ENCODE measurements at regions not wholly inside any gene's neighbourhood (a gene's known extent, or its start where the extent isn't known, plus 50 kb on each side); places are given as distances from the start of the nearest gene placed in this dataset.
"Not testable (repeated sequence)": the region's sequence is repeated elsewhere in the genome, so short reads cannot be mapped to it uniquely, and the experiment has no call there.

DNA sequence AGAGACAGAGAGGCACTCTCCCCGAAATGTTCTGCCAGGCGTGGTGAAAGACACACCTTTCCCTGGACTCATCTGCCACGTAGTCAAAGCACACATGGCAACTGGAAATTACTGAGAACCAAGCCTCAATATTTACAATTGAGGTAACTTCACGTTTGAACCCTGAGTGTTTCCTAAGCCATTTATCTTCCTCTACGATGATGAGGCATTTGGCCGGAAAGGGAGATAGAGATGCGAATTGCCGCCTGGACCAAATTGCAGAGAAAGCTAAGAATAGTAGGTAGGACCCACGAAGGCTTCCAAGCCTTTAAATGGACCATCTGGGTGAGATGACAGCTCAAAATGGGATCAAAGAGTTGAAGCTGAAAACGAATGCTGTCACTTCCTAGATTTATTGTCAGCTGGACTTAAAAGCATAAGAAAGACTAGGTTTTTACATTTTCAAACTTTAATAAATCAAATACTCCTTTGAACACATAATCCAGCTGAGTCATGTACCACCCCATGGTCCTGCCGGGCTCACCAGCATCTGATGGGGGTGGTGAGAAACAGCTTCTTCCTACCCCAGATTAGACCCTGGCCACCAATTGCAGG, 135.6 kb upstream of the LYZL2 start:
- no peak for DNase-seq (ENCODE audit: low read depth in 4 of 4, low spot score in 2 of 4)

DNA sequence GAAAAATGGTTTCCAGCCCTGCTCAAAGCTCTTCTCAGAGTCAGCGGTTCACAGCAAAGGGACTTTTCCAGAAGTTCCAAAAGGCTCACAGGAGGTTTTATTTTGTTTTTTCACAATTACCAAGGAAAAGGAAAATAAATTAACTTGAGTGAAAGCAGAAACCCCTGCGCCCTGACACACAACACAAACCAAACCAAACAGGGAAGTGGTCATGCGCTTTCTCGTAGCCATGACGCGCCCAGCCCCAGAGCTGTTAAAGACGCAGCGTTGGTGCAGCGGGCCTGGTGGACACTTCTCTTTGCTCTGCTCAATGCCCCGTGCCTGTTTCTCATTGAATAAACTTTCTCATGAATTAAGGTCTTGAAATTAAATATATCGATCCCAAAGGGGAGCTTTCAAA, 134.4 kb upstream of the LYZL2 start:
- DNase-seq (ENCODE audit: low read depth in 4 of 4, low spot score in 2 of 4), result no peak

DNA sequence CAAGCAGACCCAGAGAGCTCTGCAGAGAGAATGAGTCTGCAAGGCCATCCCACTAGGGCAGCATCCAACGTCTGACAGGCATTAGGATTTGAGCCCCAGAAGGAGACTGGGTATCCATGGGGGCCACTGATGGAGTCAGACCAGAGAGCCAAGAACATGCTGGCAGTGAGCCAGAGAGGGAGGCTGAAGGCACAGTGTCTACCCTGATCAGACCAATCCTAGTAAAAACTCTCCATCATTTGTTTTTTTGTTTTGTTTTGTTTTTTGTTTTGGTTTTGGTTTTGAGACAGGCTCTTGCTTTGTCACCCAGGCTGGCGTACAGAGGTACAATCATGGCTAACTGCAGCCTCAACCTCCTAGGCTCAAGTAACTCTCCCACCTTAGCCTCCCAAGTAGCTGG, 133.1 kb upstream of the LYZL2 start:
- no peak for DNase-seq (ENCODE audit: low read depth in 4 of 4, low spot score in 2 of 4)

DNA sequence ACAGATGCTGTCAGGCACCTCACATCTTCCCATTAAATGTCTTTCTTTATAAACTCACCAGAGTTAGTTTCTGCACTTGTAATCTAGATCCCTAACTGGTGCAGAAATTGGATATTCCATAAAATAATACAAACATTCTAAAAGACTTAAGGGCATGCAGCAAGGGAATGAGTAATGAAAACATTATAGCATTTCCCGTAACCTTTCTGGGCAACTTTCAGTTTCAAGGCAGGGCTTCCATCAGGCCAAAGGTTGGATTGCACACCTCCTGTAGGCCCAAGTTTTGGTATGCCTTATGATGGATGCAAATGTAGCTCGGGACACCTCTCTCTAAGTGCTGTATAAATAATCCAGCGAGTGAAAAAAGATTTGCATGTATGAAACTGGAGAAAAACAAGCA, 129.9 kb upstream of the LYZL2 start:
- no peak for DNase-seq (ENCODE audit: low read depth in 4 of 4, low spot score in 2 of 4)

DNA sequence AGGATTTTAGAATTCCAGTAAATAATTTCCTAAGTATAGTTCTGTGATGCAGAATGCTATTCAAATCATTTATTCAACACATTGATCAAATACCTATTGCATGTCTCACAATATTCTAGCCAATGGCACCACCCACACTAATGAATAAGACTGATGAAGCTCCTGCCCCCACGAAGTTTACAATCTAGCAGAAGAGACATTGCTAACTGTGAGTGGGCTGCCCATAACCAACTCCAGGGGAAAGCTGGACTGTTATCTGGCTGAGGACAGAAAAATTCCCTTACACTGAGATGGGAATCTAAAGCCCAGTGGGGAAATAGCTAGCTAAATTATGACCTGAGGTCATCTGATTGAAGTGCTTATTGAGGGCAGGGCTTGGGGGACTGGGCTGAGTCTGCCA, 128.8 kb upstream of the LYZL2 start:
- no peak for DNase-seq (ENCODE audit: low read depth in 4 of 4, low spot score in 2 of 4)

DNA sequence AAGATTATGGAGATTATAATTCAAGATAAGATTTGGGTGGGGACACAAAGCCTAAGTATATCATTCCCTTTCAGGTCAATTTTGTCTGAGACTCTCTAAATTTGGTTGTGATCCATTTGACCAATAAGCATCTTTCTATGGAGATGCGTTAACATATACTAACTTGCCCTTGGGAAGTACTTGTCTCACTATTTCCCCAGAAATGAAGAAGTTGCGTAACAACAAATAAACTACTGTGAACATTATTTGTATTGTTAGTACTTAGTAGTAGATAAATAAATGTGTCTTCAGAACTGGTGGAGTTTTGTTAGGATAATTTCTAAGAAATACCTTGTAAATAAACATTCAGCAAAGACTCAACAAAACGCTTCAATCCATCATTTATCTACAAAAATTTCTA, 127.3 kb upstream of the LYZL2 start:
- DNase-seq (ENCODE audit: low read depth in 4 of 4, low spot score in 2 of 4), result no peak

DNA sequence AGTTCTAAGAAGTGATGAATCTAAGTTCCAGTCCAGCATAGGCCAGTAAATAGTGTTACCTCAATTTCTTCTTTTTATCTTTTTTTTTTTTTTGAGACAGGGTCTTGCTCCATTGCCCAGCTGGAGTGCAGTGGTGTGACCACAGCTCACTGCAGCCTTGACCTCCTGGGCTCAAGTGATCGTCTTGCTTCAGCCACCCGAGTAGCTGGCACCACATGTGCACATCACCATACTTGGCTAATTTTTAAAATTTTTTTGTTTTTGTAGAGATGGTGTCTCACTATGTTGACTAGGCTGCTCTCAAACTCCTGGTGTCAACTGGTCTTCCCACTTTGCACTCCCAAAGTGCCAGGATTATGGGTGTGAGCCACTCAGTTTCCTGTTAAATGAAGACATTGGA, 126.6 kb upstream of the LYZL2 start:
- no peak for DNase-seq (ENCODE audit: low read depth in 4 of 4, low spot score in 2 of 4)

DNA sequence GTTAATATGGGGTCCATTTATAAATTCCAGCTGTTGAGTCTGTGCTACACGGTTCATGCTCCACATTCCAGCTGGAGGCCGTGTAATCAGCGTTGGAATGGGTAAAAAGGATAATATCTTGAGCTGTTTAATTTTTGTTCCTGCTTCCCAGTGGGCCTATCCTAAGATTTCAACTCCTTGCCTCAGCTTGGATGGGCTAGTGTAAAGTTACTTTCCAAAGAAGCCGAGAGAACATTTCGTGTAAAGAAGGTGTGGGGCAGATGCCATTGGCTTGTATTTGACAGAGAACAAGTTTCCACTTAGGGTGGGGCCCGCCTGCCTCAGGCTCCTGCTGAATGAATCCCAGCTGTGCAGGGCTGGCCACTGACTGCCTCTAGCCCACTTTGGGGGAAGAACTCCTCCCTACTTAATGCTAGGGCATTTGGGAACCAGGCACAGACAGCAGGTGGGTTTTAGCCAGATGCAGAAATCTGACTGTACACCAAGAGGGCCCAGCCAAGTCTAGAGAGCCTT, 125.9 kb upstream of the LYZL2 start:
- no peak for DNase-seq (ENCODE audit: low read depth in 4 of 4, low spot score in 2 of 4)

DNA sequence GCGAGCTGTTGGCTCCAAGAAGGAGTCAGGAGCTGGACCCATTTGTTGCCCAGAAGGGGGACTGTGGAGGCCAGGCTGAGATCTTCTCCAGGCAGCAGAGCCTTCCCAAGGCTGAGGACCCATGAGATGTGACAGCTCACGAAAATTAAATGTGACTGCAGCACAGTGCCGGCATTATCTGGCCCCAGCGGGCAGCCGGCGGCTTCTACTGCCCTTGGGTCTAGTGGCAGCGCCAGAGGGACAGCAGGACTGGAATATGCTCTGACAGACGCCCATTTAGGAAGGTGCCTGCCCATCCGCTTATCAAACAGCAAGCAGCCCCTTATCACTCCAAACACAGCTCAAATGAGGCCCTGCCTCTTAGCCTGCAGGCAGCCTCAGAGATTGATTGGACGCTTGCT, 122.9 kb upstream of the LYZL2 start:
- DNase-seq (ENCODE audit: low read depth in 4 of 4, low spot score in 2 of 4), result no peak

DNA sequence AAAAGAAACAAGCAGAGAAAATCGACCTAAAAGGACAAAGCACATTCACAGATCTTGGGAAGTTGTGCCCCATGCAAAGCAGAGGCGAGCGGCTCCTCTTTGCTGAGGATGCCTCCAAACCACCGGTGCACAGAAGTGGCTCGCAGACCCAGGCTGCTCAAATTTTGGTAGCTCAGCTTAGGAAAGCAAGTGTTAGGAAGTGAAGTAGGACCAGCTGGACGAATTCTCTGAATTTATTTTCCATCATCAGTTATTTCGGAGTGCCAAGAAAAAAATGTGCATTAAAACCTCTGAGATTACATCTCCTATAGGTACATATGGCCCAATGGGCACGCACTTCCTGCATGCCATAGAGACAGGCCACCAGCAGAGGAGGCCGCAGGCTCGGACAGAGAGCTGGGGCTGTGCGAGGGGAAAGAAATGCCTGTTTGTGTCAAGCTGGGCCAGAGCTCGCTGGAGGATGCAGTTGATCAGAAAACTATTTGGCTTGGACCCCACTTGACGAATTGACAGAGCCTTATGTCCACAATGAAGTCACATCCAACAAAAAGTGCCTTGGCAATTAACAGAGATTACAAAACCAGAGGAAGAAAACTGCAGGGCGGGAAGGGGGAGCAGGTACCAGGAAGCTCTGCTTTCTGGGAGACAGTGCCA, 122.3 kb upstream of the LYZL2 start:
- DNase-seq (ENCODE audit: low read depth in 4 of 4, low spot score in 2 of 4), result no peak

DNA sequence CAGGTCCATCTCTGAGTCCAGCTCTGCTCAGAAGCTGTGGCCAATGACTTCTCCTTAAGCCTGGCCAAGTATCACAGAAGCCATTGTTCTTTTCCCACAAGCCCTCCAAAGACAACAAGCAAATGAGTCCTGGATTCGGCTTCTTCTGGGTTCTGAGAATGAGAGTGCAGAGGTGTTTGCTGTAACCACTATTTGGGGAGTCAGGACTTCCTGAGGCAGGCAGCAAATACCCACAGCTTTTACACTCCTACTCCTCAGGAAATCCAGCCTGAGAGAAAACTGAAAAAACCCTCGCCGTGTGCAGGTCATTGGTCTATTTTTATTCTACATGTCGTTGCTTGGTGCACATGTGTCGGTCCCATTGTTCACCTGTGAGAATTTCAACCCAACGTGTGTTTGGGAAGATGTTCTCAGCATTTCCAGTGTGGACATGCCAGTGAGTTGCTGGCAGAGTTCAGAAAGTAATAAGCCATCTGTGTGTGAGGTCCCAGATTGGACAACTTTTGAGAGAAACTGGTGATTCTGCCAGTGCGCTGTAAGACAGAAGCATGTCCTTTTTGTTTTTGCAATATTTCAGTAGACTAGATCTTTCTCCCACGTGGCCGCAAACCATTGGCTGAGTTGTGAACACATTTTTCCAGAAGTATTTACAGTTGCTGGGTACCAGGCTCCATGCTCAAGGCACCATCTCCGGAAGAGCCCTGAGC, 121.6 kb upstream of the LYZL2 start:
- no peak for DNase-seq (ENCODE audit: low read depth in 4 of 4, low spot score in 2 of 4)

DNA sequence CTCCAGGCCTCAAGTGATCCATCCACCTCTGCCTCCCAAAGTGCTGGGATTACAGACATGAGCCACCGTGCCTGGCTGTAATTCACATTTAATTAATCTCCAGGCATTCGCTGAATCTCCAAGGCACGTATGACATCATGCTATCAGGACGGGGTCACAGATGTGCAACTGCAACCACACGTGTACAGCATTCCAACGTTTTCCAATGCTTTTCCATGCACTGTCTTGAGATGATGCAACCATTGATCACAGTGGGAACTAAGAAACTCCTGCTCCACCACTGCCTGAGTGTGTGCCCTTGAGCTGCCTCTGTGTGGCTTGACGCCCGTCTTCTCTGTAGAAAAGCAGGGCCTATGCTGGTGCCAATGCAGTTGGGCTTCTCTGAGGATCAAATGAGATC, 119.8 kb upstream of the LYZL2 start:
- no peak for DNase-seq (ENCODE audit: low read depth in 4 of 4, low spot score in 2 of 4)

DNA sequence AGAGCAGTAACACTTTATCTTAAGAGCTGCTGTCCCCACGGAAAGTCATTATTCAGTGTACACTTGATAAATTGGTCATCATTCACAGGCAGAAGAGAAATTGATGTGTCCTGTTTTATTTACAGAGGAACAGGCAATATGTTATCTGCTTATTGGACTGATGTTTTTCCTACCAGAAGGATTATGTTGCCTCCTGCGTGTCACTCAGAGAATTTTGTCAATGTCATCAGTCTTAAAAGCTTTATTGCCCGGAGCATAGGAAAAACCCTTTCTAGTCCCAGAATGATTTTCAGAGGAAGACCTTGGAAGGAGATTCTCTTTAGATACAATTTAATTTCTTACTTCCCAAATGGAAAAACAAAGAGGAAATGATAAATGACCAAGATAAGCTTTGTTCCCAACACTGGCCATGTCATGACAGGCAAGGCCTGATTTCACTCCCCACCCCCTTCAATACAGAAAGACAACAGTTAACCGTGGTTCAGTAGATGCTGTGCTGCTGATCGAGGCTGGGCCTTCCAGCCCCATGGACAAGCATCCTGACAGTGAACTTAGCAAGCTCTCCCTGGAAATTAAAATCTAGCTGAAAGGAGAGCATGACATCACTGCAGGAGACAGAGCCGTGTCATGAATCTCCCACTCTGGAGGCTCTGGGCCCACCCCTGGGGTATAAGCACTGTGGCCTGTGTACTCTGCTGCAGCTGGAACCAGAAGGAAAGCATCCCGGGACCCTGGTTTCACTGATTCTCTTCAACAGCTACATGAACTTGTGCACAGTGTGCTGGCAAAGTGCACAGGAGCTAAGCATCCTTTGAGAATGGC, 118.8 kb upstream of the LYZL2 start:
- DNase-seq (ENCODE audit: low read depth in 4 of 4, low spot score in 2 of 4), result no peak

DNA sequence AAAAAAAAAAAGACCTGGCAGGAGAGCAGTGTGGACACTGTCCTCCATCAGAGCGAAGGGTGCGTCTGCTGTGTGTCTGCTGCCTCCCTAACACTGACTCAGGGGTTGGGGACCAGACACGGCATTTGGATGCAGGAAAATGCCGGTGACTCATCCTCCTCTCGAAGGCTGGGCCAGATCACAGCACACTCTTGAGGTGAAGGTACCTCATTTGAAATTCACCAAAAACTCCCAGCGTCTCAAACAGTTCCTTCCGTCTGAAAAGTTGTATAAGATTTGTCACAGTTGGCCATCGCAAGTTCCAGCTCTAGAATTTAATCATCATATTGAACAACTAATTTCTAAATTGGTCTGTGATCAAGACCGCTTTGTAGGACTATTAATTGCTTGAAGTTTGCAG, 118.1 kb upstream of the LYZL2 start:
- DNase-seq (ENCODE audit: low read depth in 4 of 4, low spot score in 2 of 4), result no peak

DNA sequence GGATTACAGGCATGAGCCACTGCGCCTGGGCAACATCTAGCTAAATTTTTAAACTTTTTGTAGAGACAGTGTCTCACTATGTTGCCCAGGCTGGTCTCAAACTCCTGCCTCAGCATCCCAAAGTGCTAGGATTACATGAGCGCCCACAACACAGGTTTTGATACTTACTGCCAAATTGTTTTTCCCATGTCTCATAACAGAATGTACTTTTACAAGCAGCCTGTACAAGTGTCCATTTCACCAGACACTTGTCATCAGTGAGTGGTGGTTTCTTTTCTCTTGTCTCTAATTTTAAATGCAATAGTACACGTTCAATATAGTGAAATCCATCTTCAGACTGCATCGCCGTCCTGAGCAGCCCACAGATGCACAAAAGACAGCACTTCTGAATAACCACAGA, 116.4 kb upstream of the LYZL2 start:
- DNase-seq (ENCODE audit: low read depth in 4 of 4, low spot score in 2 of 4), result no peak

DNA sequence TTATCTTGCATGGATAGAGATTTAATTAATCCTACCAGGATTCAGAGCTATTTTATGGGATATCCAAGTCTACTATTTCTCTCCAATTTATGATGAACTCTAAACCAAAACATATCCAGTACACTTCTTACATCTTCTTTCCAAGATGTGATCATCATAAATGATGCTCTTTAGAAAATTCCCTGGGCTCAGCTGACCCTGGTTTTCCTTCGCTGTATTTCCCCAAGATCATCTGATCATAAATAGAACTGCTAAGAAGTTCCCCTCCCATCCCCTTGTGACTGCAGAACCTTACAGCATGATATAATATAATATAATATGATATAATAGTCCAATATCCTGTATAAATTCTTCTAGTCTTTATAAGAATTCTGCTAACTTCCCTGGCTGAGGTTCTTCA, 114.6 kb upstream of the LYZL2 start:
- no peak for DNase-seq (ENCODE audit: low read depth in 4 of 4, low spot score in 2 of 4)

DNA sequence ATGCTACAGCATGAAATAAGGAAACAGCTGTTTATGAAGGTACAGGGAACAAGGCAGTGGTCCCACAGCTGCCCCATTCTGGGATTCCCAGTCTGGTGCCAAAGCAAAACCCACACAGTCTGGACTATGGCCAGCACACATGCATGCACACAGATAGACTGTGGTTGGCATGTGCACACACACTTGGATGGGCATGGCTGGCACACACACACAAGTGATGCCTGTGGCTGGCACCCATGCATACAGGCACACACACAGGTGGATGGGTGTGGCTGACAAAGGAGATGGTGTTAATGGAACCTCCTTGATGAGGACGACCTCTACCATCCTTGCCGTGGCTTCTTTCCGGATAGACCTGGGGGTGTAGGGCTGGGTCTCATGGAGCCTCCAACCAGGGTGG, 114.0 kb upstream of the LYZL2 start:
- no peak for DNase-seq (ENCODE audit: low read depth in 4 of 4, low spot score in 2 of 4)

DNA sequence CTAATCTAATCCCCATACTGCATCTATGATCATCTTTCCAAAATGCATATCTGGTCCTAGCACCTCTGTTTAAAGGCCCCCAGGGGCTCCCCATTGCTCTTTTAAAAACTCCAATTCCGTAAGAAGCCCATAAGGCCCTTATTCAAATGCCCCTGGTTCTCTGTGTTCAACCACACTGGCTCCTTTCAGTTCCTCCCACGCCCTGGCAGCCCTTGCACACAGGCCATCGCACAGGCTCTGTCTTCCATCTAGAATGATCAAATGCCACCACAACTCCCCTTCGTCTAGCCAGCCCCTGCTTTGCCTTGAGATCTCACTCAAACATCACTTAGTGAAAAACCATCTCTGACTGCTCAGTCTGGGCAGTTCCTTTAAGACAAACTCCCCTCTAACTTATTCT, 112.9 kb upstream of the LYZL2 start:
- DNase-seq (ENCODE audit: low read depth in 4 of 4, low spot score in 2 of 4), result no peak

DNA sequence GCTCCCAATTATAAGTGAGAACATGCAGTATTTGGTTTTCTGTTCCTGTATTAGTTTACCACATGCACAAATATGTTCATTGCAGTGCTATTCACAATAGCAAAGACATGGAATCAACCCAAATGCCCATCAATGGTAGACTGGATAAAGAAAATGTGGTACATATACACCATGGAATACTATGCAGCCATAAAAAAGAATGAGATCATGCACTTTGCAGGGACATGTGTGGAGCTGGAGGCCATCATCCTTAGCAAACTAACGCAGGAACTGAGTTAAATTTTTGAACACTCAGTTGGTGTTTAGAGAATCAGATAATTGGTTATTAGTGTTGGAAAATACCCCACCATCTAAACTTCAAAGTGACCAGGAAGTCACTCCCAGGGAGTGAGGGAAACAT, 111.2 kb upstream of the LYZL2 start:
- DNase-seq (ENCODE audit: low read depth in 4 of 4, low spot score in 2 of 4), result not testable (repeated sequence)

DNA sequence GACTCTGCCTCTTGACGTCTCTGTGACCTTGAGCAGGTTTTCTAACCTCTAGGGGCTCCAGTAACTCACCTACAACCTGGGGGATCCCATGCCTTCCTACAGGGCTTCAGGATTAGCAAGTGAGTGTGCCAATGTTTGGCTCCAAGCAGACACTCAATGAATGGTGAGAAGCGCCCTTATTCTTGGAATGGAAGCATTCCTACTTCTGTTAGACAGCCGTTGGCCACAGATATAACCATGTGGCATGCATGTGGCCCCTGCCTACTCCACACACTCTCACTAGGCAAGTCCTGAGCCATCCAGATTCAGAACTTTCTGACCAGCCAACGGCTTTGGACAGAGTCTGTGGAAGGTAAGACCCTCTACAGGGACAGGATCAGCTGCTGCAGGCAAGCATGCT, 108.9 kb upstream of the LYZL2 start:
- DNase-seq (ENCODE audit: low read depth in 4 of 4, low spot score in 2 of 4), result no peak

DNA sequence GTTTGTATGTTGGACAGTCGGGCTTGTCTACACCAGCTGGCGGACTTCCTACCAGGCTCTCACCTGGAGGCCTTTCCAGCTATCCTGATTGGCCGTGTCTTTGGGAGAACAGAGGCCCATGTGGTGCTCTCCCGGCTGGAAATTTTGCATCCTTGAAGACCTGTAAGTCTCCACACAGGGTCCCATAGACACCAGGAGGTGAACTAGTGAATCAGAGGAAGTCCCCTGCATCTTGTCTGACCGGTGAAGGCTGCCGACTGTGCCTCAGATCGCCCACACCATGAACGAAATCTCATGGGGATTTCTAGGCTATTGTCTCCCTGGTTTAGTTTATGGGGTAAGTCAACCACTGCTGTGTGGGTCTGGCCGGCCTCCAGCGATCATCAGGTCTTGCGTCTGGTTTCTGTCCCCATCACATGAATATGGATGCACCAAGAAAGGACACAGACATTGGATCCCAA, 108.4 kb upstream of the LYZL2 start:
- no peak for DNase-seq (ENCODE audit: low read depth in 4 of 4, low spot score in 2 of 4)

Data from left renal cortex interstitium (tissue), 4 donors.